Ureter (tissue), 1 donor: ENCODE measurements at regions not wholly inside any gene's neighbourhood (a gene's known extent, or its start where the extent isn't known, plus 50 kb on each side); places are given as distances from the start of the nearest gene placed in this dataset.
"Not testable (repeated sequence)": the region's sequence is repeated elsewhere in the genome, so short reads cannot be mapped to it uniquely, and the experiment has no call there.

Experiments
- DNase-seq: peaks from one replicate; pipeline ENCODE4 v3.0.0-alpha.2; 2020; ENCODE audit warnings: low spot score
- donor health status: DM: yes; HTN: yes; CAD: no.

DNA sequence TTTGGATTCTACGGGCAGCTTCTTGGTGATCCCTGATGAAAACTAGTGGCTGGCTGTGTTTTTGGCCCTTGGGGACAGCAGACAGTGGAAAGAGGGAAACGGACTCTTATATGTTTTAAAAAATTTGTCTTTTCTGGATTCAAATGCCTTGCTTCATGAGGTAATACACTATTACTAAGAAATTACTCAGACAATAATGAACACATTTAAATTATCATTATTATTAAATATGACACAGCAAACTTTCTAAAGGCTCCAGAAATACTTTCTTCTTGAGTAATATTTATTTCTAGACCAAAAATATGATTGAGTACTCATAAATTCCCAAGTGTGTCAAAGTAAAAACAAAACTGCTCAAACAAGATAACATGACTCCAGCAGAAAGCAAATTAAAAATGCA is 520.7 kb upstream of the AADAT start:
- DNase-seq, result no peak

DNA sequence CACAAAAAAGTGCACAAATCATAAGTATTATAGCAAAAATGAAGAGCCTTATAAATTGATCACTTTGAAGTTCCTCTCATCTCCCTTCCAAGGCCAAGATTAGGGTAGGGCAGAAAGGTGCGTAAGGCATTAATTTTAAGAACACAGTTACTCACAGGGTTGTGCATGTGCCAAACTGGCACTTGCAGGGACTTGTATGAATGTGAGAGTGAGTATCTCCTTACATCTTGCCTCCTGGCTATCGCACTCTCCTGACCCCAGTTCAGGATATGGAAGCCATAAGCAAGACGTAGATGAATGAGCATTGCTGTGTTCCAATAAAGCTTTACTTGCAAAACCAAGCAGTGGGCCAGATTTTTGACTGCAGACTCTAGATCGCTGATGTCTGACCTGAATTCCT is 510.1 kb upstream of the AADAT start:
- DNase-seq, result no peak

DNA sequence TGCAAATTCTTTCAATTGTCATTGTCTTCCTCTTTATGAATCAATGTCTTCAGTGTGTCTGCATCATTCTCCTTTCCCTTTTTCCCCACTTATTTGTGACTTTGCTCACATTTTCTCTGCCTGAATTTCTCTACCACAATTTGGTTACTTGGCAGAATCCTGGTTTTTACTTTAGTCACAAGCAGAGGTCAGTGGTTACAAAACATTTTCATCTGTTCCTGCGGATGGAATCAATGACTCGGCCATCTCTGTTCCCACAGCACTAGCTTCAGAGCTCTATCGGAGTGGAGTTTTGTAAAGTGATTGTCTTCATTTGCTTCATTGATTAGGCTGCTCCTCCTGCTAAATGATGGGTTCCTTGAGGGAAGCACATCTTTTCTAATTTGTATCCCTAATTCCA is 501.3 kb upstream of the AADAT start:
- DNase-seq, result no peak

DNA sequence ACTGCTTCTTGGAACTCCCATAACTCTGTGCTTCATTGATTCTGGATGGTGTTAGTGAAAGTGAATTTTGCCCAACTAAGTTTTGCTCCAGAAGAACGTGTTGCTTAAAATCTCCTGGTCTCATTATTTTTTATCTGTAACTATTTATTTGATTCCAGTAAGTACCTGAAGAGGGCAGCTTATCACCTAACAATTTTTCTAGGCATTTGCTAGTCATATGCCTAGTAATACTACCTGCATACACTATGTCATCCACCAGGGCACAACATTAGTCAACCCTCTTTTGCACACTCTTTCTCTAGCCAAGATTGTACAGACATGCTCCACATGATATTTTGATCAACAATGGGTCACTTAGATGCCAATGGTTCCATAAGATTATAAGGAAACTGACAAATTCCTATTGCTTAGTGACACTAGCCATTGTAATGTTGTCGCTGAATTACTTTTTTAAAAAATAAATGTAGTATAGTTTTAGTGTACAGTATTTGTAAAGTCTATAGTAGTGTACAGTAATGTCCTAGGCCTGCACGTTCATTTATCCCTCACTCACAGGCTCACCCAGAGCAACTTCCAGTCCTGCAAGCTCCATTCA is 499.9 kb upstream of the AADAT start:
- no peak for DNase-seq

DNA sequence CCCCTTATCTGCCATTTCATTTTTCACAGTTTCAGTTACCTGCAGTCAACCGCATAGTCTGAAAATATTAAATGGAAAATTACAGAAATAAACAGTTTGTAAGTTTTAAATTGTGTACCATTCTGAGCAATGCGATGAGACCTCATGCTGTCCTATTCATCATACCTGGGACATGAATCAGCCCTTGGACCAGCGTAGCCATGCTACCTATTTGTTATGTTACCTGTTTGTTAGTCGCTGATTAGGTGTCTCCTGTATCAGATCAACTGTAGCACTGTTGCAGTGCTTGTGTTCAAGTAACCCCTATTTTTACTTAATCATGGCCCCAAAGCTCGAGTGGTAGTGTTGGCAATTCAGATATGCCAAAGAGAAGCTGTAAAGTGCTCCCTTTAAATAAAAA is 492.2 kb upstream of the AADAT start:
- no peak for DNase-seq

DNA sequence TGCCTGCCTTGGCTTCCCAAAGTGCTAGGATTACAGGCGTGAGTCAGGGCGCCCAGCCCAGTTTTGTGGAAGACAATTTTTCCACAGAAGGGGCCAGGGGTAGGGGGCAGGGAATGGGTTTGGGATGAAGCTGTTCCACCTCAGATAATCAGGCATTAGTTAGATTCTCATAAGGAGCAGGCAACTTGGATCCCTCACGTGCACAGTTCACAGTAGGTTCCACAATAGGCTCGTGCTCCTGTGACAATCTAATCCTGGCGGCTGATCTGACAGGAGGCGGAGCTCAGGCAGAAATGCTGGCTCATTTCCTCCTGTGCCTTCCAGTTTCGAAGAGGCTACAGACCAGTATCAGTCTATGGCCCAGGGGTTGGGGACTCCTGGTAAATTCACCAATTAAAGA is 491.6 kb upstream of the AADAT start:
- DNase-seq, result no peak

DNA sequence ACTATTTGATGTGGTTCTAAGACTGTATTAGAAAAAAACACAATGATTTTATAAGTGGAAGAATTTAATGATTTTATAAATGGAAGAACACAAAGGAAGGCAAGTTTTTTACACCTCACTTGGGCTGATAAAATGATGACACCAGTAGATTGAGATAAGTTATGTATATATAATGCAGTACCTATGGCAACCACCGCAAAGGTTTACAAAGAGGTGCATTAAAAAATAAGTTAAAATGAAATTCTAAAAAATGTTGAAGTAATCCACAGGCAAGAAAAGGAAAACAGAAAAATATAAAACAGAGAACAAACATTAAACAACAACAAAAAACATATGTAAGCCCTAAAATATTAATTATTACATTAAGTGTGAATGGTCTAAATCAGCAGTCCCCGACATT is 490.9 kb upstream of the AADAT start:
- DNase-seq, result no peak

DNA sequence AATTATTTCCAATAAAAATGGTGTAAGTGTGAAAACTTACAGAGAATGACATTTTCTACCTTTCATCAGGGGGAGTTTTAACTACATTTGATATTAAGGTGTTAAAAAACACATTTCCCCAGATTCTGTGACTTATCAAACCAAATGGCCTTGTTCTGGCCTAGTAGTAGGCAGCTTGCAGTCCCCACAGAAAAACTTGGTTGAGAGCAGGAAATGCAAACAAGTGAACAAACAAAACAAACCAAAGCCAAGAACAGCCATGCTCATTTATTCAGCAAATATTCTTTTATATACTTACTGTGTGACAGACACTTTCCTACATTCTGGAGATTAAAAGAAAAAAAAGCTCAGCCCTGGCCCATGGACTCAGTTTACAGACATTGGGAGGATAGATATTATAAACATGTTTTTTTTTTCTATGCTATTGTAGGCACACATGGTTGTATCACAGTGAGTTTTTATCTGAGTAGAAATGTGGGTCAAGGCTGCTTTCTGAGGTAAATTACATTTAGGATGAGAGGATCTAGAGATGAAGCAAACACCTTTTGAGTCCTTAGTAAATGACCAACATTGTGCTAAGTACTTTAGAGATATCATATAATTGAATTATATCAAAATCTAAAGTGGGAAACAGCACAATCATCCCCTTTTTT is 449.2 kb upstream of the AADAT start:
- DNase-seq, result no peak

DNA sequence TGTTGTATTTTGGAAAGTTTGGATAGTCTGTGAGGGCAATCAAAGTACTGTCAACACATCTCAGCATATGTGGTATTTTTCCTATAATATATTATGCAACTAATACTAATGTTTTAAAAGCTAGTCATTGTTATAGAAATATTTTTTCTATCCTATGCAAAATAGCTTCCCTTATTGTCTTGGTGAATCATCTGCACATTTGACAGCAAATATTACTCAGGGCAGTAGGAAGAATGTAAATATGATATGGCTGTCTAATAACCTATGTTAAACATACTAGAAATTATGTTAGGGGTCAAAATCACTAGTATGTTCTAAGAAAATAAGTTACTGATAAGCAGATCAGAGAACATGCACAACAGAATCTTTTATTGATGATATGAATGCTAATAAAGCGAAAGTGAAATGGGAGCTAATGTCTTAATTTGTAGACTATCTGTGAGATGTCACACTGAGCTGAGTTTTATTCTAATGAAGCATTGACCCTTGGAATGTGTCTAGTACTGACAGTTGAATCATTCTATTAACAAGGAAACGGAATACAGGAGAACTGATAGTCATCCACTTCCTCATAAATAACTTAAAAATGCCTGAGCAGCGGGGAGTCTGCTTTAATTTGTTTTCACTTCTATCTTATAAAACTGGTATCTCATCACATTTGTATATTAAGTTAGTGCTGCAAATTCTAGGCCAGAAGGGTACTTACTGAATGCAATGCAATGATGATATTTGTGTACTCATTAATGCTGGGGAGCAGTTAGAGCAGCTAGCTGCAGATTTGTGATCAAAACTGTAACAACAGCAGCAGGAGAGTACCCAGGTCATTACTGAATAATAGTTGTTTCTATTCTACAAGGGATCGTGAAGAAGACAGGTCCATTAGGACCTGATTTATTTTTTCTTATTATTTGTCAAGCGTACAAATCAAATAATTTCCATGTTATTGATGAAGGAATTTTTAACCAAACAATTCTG is 440.3 kb upstream of the AADAT start:
- no peak for DNase-seq

DNA sequence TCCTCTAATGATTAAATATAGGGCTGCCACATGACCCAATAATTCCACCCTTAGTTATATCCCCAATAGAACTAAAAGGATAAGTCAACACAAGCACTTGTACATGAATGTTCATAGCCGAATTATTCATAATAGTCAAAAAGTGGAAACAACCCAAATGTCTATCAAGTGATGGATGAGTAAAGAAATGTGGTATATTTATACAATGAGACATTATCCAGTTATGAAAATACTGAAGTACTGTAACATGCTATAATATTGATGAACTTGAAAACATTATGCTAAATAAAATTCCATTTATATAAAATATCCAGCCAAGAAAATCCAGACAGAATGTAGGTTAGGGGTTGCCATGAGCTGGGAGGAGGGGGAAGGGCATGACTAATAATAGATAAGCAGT is 436.7 kb upstream of the AADAT start:
- DNase-seq, result no peak

DNA sequence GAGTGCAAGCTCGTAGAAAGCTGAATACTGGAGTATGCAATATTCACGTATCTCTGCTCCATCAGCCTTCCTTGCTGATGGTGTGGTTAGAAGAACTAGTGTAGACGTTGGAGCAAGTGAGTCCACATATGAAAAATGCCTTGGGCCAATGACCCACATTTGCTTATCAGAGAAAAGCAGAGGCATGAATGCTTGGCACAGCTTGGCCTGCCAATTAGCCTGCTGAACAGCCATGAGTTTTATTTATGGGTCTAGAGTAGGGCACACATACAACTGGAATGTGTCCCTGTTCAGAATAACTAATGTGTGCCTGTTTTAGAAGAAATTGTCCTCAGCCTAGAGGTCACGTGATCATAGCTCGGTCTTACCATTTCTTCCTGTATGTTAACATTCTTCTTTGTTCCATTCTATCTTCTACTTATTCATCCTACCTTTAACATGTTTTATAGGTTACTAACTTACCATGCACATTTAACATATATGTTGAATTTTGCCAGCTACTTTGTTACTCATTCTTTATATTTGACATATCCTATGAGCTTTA is 432.7 kb upstream of the AADAT start:
- DNase-seq, result no peak

DNA sequence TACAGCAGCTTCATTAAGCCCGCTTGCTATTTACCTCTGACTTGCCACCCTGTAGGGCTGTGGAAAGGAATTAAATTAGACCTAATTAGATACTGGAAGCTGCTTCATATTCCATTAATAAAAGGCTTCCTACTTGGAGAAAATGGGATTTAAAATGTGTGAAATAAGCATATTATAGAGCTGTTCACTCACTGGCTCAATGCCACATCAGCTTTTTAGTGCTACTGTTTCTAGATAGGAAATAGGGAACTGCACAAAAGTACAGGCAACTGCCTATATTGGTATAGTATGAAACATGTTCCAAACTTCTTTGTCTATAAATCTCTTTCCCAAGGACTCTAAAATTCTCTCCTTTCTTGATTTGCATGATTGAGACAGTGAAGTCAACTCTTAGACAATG is 407.9 kb upstream of the AADAT start:
- DNase-seq, result no peak

DNA sequence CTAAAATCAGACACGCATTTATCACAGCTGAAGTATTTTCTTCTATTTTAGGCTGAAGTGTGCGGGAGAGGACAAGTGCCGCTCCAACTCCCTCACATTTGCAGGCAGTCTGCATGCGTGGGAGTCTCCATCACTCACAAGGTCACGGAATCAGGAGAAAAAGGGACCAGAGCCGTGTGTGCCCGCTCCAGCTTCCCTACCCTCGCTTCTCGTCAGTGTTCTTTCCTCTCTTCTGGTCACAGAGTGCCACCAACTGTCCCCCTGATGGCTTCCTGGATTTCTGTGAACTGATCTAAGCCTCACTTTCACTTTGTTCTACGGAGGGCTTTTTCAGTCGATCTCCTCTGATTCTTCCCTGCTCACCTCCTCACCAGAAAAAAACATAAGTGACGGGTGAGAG is 407.4 kb upstream of the AADAT start:
- DNase-seq, result no peak

DNA sequence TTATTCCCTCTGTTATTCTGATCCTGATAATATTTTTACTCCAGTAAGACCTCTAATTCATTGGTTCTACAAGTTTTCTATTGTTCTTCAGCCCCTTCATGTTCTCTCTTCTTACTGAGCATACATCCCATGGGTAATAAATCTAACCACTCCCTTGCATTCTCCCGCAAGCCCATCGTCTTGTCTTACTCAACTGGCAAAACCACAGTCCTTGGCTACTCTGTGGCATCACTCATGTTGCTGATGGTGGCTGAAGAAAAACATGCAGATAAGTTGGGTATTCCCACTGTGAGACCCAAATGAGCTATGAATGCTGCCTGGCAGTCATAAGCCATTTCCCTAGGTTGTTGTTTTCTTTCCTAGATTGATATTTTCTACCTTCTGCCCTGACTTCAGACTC is 402.2 kb upstream of the AADAT start:
- no peak for DNase-seq

DNA sequence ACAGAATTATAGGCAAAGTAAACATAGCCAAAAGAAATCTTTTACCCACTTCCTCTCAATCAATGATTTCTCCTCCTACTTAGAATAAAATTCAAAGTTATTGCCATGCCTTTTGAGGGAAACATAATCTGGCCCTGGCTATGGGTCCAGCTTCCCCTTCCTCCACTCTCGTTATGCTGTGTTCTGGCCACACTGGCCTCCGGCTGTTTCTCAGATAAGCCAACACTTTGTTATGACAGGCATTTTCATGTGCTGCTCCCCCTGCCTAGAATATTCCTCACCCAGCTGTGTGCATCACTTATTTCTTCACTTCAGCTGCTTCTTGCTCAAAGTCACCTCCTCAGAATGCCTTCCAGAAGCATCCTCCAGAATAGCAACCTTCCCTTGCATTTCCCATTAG is 386.6 kb upstream of the AADAT start:
- no peak for DNase-seq

DNA sequence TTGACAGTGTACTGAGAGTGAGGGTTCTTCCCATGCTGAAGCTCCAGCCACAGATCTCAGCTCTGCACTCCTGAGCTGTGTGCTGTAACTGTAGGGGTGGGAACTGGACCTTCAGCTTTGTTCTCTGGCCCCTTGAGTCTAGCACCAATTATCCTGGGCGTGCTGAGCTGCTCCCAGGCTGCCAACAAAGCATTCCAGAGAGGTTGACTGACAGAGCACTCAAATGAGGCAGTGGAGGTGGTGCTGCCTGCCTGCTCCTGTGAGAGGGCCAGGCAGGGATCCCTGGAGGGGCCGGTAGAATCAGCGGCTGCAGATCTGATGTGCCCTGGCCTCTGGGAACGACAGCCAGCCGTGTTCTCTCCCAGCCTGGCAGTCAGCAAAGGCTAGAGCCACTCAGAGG is 375.7 kb upstream of the AADAT start:
- no peak for DNase-seq

DNA sequence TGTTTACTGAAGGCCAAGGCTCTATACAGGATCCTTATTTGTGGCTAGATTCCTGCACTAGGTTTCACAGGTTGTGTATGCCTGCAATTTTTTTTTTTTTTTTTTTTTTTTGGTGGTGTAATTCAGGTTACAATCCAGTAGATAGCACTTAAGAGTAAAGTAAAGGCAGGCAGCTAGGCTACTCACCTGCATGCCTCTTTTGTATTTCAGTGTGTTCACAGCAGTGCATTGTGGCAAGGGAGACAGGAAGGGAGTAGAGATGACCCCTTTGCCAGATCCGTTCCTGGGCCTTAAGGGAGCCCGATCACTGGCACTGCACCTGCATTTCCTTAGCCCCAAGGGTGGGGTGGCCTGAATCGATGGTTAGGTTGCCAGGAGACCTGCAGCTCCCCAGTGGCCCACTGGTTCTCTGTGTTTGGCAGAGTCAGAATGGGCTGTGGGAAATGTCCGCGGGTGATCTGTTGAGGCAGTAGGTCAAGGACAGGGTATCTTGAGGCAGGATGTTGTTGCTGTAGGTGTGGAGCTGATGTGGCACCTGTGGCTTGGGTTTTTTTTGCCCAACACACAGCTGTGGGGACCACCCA is 374.9 kb upstream of the AADAT start:
- no peak for DNase-seq

DNA sequence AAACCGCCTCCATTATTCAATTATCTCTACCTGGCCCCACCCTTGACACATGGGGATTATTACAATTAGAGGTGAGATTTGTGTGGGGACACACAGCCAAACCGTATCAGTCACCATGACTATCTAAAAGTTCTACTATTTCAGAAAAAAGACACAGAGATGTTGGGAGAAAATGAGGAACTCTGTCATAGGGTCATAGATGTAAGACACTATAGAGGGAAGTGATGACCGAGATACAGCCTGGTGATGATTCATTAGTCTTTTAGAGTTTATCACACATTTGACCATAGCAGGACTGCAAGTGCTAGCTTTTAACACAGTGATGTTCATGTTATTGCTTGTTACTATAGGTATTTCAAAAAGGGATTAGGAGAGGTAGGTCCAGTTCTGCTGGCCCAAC is 357.0 kb upstream of the AADAT start:
- no peak for DNase-seq

DNA sequence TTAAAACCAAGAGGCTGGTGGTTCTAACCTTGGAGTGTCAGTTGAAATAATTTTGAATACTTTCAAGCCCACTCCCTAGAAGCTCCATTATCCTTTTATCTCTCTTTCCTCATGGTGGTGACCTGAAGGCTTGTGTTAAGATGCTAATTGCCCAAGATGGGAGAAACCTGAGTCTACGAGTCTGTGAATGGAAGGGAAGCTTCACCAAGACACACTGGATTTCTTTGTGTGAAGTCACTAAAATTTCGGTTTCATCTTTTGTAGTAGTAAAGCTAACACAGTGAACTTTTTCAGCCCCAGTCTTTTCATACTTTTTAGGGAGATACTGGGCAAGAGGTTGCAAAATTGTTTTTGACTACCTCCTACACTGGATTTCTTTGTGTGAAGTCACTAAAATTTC is 351.4 kb upstream of the AADAT start:
- not testable (repeated sequence) for DNase-seq

DNA sequence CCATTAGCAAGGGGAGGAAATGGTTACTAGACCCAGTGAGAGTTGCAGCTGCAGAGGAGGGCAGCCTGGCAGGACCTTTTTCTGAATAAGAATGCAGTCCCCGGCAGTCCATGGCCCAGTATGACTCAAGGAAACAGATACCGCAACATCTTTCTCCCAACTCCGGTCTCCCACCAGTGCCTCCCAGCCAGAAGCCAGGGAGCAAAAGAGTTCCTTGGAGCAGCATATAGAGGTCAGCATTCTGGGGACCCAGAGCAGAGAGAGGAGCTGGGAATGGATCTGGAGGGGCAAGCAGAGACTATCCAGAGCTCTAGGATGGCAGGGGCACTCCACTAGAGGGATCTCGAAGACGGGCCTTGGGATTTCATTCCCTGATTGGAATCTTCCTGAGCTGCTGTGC is 339.2 kb upstream of the AADAT start:
- no peak for DNase-seq

DNA sequence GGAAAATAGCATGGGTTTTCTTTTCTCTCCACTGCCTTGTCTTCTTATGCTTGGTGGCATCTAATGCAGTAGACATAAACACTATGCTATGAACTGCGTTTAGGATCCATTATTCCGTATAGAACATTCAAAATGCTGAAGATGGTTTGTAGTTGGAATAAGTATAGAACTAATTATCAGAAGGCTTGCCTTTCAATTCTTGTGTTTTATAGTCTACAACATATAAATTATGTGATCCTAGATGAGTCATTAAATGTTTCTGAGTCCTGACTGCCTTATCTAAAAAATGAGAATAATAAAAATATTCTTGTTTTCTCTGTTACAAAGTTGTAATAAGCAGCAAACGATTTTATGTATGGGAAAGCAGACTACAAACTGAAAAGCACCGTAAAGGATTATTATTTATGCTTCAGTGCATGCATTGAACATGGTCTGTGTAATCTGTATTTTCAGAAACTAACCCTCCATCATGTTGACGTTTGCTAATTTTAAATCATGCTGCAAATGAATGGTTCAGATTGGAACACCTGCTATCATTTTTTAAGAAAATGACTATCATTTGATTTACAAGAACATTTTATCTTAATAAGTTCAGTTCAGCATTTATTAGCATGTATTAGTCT is 335.9 kb upstream of the AADAT start:
- no peak for DNase-seq

DNA sequence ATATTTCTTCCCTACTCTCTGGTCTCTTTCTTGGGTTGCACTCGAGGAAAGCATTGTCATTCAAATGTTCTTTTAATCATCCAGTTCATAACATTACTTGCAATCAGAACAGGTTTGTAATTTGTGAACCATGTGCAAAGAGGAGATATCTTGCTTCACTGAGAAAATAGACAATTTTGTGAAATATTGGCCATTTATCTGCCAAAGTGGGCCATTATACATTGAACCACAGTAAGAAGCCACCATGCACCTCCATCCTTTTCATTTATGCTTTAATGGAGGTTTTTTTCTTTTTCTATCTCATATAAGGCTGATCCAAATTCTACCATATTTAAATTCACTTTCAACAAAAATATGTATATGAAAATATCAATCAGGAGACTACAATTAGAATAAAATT is 335.3 kb upstream of the AADAT start:
- DNase-seq, result no peak
